OCI-LY7 (cell line): ENCODE measurements at regions not wholly inside any gene's neighbourhood (a gene's known extent, or its start where the extent isn't known, plus 50 kb on each side); places are given as distances from the start of the nearest gene placed in this dataset.

Experiments used
- EZH2phosphoT487 ChIP-seq: fragments of 200-600 bp; sonication (generic); IDR thresholded peaks from 2 replicates; pipeline ENCODE4 v1.6.1; 2018; ENCODE audit warnings: low read depth, borderline replicate concordance, mild to moderate bottlenecking, mixed run types, antibody characterized with exemption, low read length, moderate library complexity, mixed read lengths
- TF ChIP-seq, protein P1 (sequence below): fragments of 200-600 bp; sonication (generic); conservative IDR thresholded peaks from 2 replicates; pipeline ENCODE4 v1.5.1; 2014; ENCODE audit warnings: mild to moderate bottlenecking, antibody characterized with exemption, low read length, moderate library complexity, mixed read lengths

DNA sequence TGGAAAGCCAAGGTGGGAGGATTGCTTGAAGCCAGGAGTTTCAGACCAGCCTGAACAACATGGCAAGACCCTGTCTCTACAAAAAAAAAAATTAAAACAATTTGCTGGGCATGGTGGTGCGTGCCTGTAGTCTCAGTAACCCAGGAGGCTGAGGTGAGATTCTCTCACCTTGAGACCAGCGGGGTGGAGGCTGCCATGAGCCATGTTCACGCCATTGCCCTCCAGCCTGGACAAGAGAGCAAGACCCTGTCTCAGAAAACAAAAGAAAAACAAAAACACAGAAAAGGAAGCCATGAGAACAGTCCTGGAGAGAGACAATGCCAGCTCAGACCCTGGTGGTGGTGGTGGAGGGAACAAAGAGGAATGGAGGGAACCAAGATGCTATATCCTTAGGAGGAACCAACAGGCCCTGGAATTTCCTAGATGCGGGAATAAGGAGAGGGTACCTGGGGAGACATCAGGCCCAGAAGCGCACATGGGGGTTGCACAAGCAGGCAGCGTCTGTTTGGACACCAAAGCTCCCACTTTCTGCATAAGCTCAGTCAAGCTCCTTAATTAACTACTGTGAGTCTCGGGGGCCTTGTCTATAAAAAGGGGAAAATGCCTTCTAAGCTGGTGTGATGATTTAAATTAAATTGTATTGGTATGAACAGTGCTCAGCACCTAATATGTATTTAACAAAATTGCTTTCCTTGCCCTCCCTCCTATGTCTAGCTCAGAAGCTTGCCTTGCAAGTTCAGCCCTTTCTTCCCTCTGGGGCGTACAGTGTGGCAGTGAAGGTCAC is 143.8 kb downstream of the CCT6B start:
- TF ChIP-seq, protein P1, sequence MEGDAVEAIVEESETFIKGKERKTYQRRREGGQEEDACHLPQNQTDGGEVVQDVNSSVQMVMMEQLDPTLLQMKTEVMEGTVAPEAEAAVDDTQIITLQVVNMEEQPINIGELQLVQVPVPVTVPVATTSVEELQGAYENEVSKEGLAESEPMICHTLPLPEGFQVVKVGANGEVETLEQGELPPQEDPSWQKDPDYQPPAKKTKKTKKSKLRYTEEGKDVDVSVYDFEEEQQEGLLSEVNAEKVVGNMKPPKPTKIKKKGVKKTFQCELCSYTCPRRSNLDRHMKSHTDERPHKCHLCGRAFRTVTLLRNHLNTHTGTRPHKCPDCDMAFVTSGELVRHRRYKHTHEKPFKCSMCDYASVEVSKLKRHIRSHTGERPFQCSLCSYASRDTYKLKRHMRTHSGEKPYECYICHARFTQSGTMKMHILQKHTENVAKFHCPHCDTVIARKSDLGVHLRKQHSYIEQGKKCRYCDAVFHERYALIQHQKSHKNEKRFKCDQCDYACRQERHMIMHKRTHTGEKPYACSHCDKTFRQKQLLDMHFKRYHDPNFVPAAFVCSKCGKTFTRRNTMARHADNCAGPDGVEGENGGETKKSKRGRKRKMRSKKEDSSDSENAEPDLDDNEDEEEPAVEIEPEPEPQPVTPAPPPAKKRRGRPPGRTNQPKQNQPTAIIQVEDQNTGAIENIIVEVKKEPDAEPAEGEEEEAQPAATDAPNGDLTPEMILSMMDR: no peak
- no peak for TF ChIP-seq EZH2phosphoT487
